Hepatocyte (in vitro differentiated cells): ENCODE measurements at regions not wholly inside any gene's neighbourhood (a gene's known extent, or its start where the extent isn't known, plus 50 kb on each side); places are given as distances from the start of the nearest gene placed in this dataset.

Experiments used
- DNase-seq: peaks from one replicate; pipeline ENCODE4 v3.0.0-alpha.2; 2016; ENCODE audit warnings: low spot score
- H2AFZ ChIP-seq: fragments of 200-600 bp; sonication (generic); 2 replicates; pipeline ENCODE4 v1.6.0; 2016; ENCODE audit warnings: antibody characterized with exemption, mild to moderate bottlenecking
- H3K27ac ChIP-seq: fragments of 200-600 bp; sonication (generic); 2 replicates; pipeline ENCODE4 v1.5.1; 2016; ENCODE audit warnings: mild to moderate bottlenecking
- H3K27me3 ChIP-seq: fragments of 200-600 bp; sonication (generic); 2 replicates; pipeline ENCODE4 v1.6.1; 2016
- H3K36me3 ChIP-seq: fragments of 200-600 bp; sonication (generic); replicated peaks from 2 replicates; pipeline ENCODE4 v1.5.1; 2016; ENCODE audit warnings: low read depth; ENCODE audit not compliant: insufficient read depth
- H3K4me1 ChIP-seq: fragments of 200-600 bp; sonication (generic); 2 replicates; pipeline ENCODE4 v1.5.1; 2016; ENCODE audit warnings: mild to moderate bottlenecking, moderate library complexity; ENCODE audit not compliant: insufficient read depth
- H3K4me2 ChIP-seq: fragments of 200-600 bp; sonication (generic); 2 replicates; pipeline ENCODE4 v1.6.0; 2016
- H3K4me3 ChIP-seq: fragments of 200-600 bp; sonication (generic); 2 replicates; pipeline ENCODE4 v1.5.1; 2016; ENCODE audit warnings: mild to moderate bottlenecking
- H3K79me2 ChIP-seq: fragments of 200-600 bp; sonication (generic); 2 replicates; pipeline ENCODE4 v1.6.0; 2017; ENCODE audit warnings: mild to moderate bottlenecking
- H3K9me2 ChIP-seq: fragments of 200-600 bp; sonication (generic); replicated peaks from 2 replicates; pipeline ENCODE4 v1.6.0; 2017; ENCODE audit warnings: mild to moderate bottlenecking; ENCODE audit not compliant: insufficient read depth
- H3K9me3 ChIP-seq: fragments of 200-600 bp; sonication (generic); 2 replicates; pipeline ENCODE4 v1.5.1; 2016; ENCODE audit warnings: low read depth, mild to moderate bottlenecking
- H4K20me1 ChIP-seq: fragments of 200-600 bp; sonication (generic); 2 replicates; pipeline ENCODE4 v1.6.0; 2016; ENCODE audit warnings: mild to moderate bottlenecking; ENCODE audit not compliant: insufficient read depth, poor library complexity, severe bottlenecking
- EZH2 ChIP-seq: fragments of 200-600 bp; sonication (generic); IDR thresholded peaks from 2 replicates; pipeline ENCODE4 v1.6.1; 2016; ENCODE audit warnings: antibody characterized with exemption, mild to moderate bottlenecking, borderline replicate concordance
- EZH2phosphoT487 ChIP-seq: fragments of 200-600 bp; sonication (generic); IDR thresholded peaks from one replicate; pipeline ENCODE4 v1.6.1; 2018; ENCODE audit warnings: antibody characterized with exemption, mild to moderate bottlenecking, low read depth, moderate library complexity; ENCODE audit not compliant: unreplicated experiment, severe bottlenecking
- WGBS: methylation state at CpG from one replicate; pipeline ENCODE4 v1.1.6; 2016; ENCODE audit warnings: low lambda C conversion rate; ENCODE audit errors: missing lambda C conversion rate; 5-methylcytosine and 5-hydroxymethylcytosine counted together
- TF ChIP-seq, protein P1 (sequence below): fragments of 200-600 bp; sonication (generic); IDR thresholded peaks from 2 replicates; pipeline ENCODE4 v1.5.1; 2016; ENCODE audit warnings: antibody characterized with exemption, mild to moderate bottlenecking; ENCODE audit not compliant: poor library complexity

DNA sequence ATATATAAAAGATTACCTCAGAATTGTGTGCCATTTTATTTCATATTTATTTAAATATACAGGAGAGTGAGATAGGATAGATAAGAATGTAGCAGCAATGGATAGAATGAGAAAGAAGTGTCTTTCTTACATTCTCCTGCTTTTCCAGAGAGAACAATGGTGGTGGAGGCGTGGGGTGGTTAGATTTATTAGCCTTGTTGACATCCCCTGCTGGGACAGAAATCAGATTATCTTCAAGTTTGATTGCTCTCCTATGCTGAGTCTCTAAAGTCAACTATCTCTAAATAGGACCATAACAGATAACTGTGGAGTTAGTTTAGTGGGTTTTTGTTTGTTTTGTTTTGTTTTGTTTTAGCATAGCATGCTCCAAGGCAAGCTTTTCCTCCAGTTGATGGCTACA is 397.6 kb downstream of the LRFN5 start:
- no peak overlapping the region for H3K27ac ChIP-seq
- H2AFZ ChIP-seq: no peak overlapping the region
- H3K4me1 ChIP-seq: no peaks in the 10 kb centered on the region
- TF ChIP-seq EZH2phosphoT487 (no peak), EZH2 (no peak)
- TF ChIP-seq, protein P1, sequence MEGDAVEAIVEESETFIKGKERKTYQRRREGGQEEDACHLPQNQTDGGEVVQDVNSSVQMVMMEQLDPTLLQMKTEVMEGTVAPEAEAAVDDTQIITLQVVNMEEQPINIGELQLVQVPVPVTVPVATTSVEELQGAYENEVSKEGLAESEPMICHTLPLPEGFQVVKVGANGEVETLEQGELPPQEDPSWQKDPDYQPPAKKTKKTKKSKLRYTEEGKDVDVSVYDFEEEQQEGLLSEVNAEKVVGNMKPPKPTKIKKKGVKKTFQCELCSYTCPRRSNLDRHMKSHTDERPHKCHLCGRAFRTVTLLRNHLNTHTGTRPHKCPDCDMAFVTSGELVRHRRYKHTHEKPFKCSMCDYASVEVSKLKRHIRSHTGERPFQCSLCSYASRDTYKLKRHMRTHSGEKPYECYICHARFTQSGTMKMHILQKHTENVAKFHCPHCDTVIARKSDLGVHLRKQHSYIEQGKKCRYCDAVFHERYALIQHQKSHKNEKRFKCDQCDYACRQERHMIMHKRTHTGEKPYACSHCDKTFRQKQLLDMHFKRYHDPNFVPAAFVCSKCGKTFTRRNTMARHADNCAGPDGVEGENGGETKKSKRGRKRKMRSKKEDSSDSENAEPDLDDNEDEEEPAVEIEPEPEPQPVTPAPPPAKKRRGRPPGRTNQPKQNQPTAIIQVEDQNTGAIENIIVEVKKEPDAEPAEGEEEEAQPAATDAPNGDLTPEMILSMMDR: no peak
- DNase-seq: no peak
- no peaks in the 10 kb centered on the region for H4K20me1 ChIP-seq
- no peak overlapping the region for H3K4me2 ChIP-seq
- no peaks in the 10 kb centered on the region for H3K9me2 ChIP-seq
- H3K9me3 ChIP-seq: no peaks in the 10 kb centered on the region
- WGBS: 30% methylated on average over 1 of the region's 1 CpG
- H3K79me2 ChIP-seq: no peaks in the 10 kb centered on the region
- H3K36me3 ChIP-seq: no peaks in the 10 kb centered on the region
- H3K4me3 ChIP-seq: no peak overlapping the region
- H3K27me3 ChIP-seq: no peaks in the 10 kb centered on the region

GRCh38 chr14:42002141-42002540 is 395.5 kb downstream of the LRFN5 start:
- Histone ChIP-seq H3K9me3 (no peaks in the 10 kb centered on the region), H3K27me3 (no peaks in the 10 kb centered on the region), H4K20me1 (no peaks in the 10 kb centered on the region), H3K36me3 (no peaks in the 10 kb centered on the region), H3K9me2 (no peaks in the 10 kb centered on the region), H3K4me1 (no peaks in the 10 kb centered on the region), H3K4me3 (no peak overlapping the region), H3K4me2 (no peak overlapping the region), H3K79me2 (no peaks in the 10 kb centered on the region), H3K27ac (no peak overlapping the region), H2AFZ (no peak overlapping the region)
- 86% methylated on average over 2 of the region's 2 CpGs for WGBS
- TF ChIP-seq EZH2 (no peak), EZH2phosphoT487 (no peak)
- TF ChIP-seq, protein P1: no peak
- no peak for DNase-seq

DNA sequence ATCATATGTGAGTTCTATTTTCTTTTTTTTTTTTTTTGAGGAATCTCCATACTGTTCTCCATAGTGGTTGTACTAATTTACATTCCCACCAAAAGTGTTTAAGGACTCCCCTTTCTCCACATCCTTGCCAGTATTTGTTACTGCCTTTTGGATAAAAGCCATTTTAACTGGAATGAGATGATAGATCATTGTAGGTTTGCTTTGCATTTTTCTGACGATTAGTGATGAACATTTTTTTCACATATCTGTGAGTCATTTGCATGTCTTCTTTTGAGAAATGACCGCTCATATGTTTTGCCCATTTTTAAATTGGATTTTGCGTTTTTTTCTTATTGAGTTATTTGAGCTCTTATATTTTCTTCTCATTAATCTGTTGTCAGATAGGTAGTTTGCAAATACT is 394.8 kb downstream of the LRFN5 start:
- Histone ChIP-seq H3K4me2 (no peak overlapping the region), H3K4me1 (no peaks in the 10 kb centered on the region), H3K9me3 (no peaks in the 10 kb centered on the region), H3K9me2 (no peaks in the 10 kb centered on the region), H3K36me3 (no peaks in the 10 kb centered on the region), H4K20me1 (no peaks in the 10 kb centered on the region), H3K79me2 (no peaks in the 10 kb centered on the region), H3K27me3 (no peaks in the 10 kb centered on the region), H3K27ac (no peak overlapping the region), H2AFZ (no peak overlapping the region), H3K4me3 (no peak overlapping the region)
- WGBS: 87% methylated on average over 3 of the region's 3 CpGs
- DNase-seq: no peak
- TF ChIP-seq EZH2 (no peak), EZH2phosphoT487 (no peak)
- TF ChIP-seq, protein P1: no peak

DNA sequence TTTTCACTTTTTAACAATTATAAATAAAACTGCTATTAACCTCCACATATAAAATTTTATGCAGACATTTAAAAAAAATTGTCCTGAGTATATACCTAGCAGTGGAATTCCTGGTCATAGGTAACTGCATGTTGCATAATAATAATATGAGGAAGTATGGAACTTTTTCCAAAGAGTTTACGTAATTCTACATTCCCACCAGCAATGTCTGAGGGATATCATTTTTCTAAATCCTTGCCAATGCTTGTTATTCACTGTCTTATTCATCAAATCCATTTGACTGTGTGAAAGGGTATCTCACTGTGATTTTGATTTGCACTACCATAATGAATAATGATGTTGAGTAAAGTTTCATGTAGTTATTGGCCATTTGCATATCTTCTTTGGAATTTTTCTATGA is 393.8 kb downstream of the LRFN5 start:
- no peak overlapping the region for H2AFZ ChIP-seq
- DNase-seq: no peak
- H3K9me3 ChIP-seq: no peaks in the 10 kb centered on the region
- H3K4me3 ChIP-seq: no peak overlapping the region
- H3K9me2 ChIP-seq: no peaks in the 10 kb centered on the region
- WGBS: 93% methylated on average over 1 of the region's 1 CpG
- H3K36me3 ChIP-seq: no peaks in the 10 kb centered on the region
- no peaks in the 10 kb centered on the region for H3K79me2 ChIP-seq
- no peak overlapping the region for H3K27ac ChIP-seq
- H3K27me3 ChIP-seq: no peaks in the 10 kb centered on the region
- no peaks in the 10 kb centered on the region for H3K4me1 ChIP-seq
- no peaks in the 10 kb centered on the region for H4K20me1 ChIP-seq
- TF ChIP-seq, protein P1: no peak
- no peak for TF ChIP-seq EZH2phosphoT487
- TF ChIP-seq EZH2: no peak
- H3K4me2 ChIP-seq: no peak overlapping the region
